Limb (tissue), 2 donors: ENCODE measurements at regions not wholly inside any gene's neighbourhood (a gene's known extent, or its start where the extent isn't known, plus 50 kb on each side); places are given as distances from the start of the nearest gene placed in this dataset.

Experiments
- DNase-seq, 2 donors: peaks; one replicate each; pipeline ENCODE4 v3.0.0-alpha.2; 2016; ENCODE audit errors: extremely low spot score in 2 of 2

GRCh38 chr1:65486613-65487012 lies 66.1 kb downstream of the LEPR start:
- no peak for DNase-seq

GRCh38 chr1:65489481-65489880 lies 69.0 kb downstream of the LEPR start:
- no peak for DNase-seq

- no peak for DNase-seq
Measured at GRCh38 chr1:65490231-65491009, 70.0 kb downstream of the LEPR start.

GRCh38 chr1:65491472-65491871 lies 71.0 kb downstream of the LEPR start:
- no peak for DNase-seq

- no peak for DNase-seq
Measured at GRCh38 chr1:65493802-65494201, 73.3 kb downstream of the LEPR start.

GRCh38 chr1:65494671-65495070 lies 74.2 kb downstream of the LEPR start:
- DNase-seq: no peak

GRCh38 chr1:65495137-65495536 lies 74.7 kb downstream of the LEPR start:
- DNase-seq: no peak

GRCh38 chr1:65497256-65497830 lies 76.9 kb downstream of the LEPR start:
- no peak for DNase-seq

GRCh38 chr1:65503427-65503826 lies 83.0 kb downstream of the LEPR start:
- no peak for DNase-seq

- DNase-seq: no peak
Measured at GRCh38 chr1:65504263-65504662, 83.8 kb downstream of the LEPR start.

- no peak for DNase-seq
Measured at GRCh38 chr1:65505547-65506300, 85.3 kb downstream of the LEPR start.

GRCh38 chr1:65508051-65508450 lies 87.6 kb downstream of the LEPR start:
- DNase-seq: no peak

GRCh38 chr1:65509912-65510680 lies 89.6 kb downstream of the LEPR start:
- DNase-seq: no peak

GRCh38 chr1:65510961-65511360 lies 90.5 kb downstream of the LEPR start:
- DNase-seq: no peak

- no peak for DNase-seq
Measured at GRCh38 chr1:65512383-65512782, 91.9 kb downstream of the LEPR start.

- no peak for DNase-seq
Measured at GRCh38 chr1:65512967-65513780, 92.7 kb downstream of the LEPR start.

- DNase-seq: no peak
Measured at GRCh38 chr1:65514041-65514440, 93.6 kb downstream of the LEPR start.

- no peak for DNase-seq
Measured at GRCh38 chr1:65524931-65525265, 104.4 kb downstream of the LEPR start.

- DNase-seq: peak in 1 of 2 donors; percentile 58
Measured at GRCh38 chr1:65525266-65526048, 105.0 kb downstream of the LEPR start.

- no peak for DNase-seq
Measured at GRCh38 chr1:65526049-65526556, 105.6 kb downstream of the LEPR start.
